C4-2B (cell line): ENCODE measurements at regions not wholly inside any gene's neighbourhood (a gene's known extent, or its start where the extent isn't known, plus 50 kb on each side); places are given as distances from the start of the nearest gene placed in this dataset.
"Not testable (repeated sequence)": the region's sequence is repeated elsewhere in the genome, so short reads cannot be mapped to it uniquely, and the experiment has no call there.

ENCODE experiments used
- H3K27ac ChIP-seq: fragments of 450-650 bp; 2 replicates; pipeline ENCODE4 v1.5.1; 2017
- ZFX ChIP-seq: fragments of 450-650 bp; IDR thresholded peaks from 2 replicates; pipeline ENCODE4 v1.6.1; 2017
- TF ChIP-seq, protein P1 (sequence below): fragments of 450-650 bp; conservative IDR thresholded peaks from 2 replicates; pipeline ENCODE4 v1.5.1; 2017; ENCODE audit warnings: mild to moderate bottlenecking

DNA sequence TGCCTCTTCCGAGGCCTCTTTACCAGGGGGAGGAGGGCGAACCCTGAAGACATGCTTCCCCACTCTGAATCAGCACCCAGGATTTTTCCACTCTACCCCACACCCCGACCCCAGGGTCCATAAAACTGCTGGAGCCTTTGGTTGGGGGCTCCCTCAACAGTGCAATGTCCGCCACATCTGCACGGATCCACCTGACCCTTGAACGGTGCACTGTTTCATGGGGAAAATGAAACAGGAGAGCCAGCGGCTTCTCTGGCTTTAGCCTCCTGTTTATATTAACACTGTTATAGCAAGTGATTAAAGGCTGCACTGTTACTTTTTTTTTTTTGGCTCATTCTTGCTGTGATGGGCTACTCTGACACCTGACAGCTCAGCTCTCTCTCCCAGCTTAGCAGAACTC, 124.1 kb upstream of the DLG1 start:
- no peak overlapping the region for H3K27ac ChIP-seq
- TF ChIP-seq ZFX, result no peak
- TF ChIP-seq, protein P1, sequence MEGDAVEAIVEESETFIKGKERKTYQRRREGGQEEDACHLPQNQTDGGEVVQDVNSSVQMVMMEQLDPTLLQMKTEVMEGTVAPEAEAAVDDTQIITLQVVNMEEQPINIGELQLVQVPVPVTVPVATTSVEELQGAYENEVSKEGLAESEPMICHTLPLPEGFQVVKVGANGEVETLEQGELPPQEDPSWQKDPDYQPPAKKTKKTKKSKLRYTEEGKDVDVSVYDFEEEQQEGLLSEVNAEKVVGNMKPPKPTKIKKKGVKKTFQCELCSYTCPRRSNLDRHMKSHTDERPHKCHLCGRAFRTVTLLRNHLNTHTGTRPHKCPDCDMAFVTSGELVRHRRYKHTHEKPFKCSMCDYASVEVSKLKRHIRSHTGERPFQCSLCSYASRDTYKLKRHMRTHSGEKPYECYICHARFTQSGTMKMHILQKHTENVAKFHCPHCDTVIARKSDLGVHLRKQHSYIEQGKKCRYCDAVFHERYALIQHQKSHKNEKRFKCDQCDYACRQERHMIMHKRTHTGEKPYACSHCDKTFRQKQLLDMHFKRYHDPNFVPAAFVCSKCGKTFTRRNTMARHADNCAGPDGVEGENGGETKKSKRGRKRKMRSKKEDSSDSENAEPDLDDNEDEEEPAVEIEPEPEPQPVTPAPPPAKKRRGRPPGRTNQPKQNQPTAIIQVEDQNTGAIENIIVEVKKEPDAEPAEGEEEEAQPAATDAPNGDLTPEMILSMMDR, result no peak

DNA sequence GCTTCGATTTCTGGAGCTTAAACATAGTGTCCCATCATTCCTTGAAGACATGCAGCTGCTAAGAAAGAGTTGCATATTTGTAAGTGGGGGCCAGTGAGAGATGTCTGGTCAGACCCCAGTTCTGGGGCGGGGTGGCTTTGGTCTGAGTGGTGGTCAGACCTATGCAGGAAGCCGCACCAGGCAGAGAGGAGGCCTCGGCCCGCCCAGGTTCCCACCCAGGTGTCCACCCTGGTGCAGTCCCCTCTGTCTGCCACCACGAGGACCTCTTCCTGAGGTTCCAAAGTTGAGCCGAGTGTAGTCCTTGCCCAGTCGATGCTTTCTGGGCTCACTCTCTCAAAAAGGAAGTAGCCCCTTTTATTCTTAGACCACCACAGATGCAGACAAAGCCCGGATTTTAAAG, 122.6 kb upstream of the DLG1 start:
- TF ChIP-seq ZFX, result no peak
- TF ChIP-seq, protein P1, result no peak
- no peak overlapping the region for H3K27ac ChIP-seq

DNA sequence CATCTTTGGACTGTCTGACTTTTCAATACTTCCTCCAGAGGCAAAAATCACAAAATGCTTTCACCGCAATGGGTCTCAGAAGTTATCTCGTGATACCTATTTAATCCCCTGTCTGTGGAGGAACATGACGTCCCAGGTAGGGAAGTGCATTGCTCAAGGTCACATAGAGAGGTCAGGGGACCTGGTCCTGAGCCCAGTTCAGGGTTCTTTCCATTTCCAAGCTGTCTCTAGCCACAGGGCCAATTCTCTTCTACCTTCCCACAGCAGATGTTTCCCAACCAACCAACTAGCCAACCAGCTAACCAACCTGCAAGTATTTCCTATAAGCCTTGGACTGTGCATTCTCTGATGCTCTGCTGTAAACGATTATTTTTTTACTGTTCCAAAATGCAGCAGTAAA, 122.2 kb upstream of the DLG1 start:
- no peak for TF ChIP-seq ZFX
- TF ChIP-seq, protein P1, result no peak
- no peak overlapping the region for H3K27ac ChIP-seq

DNA sequence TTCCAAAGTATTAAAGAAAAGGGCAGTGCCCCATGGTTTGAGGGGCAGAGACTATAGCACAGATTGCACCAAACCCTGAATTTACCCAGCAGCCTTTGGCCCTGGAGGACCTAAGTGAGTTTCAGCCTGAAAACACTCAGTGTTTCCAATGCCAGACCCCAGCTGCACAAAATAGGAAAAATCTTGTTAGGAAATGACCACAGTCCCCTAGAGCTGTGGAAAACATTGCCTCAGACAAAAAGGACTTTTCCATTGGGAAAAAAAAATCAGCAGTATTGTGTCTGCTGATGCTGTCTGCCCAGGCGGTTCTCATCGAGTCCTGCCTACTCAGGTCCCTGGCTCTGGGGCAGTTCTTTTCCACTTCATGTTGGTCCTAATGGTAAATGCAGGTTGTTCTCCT, 121.7 kb upstream of the DLG1 start:
- TF ChIP-seq, protein P1, result no peak
- TF ChIP-seq ZFX, result 0 out of 2 replicates have a peak, but pooled peaks have one; percentile 14
- no peak overlapping the region for H3K27ac ChIP-seq

DNA sequence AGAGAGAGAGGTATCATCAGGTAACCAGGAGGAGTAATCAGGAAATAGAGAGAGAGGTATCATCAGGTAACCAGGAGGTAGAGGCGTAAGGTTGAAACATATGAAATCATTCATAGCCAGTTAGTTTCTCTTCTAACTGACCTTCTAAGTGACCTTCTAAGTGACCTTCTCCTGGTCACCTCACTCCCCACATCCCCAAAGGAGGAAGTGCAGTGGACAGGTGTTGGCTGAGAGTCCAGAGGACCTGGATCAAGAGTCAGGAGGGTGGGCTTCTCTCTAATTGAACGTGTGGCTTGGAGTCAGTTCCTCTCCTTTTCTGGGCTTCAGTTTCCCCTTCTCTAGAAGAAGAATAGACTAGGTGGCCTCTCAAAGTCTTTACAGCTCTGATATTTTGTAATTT, 121.3 kb upstream of the DLG1 start:
- no peak for TF ChIP-seq ZFX
- TF ChIP-seq, protein P1, result no peak
- H3K27ac ChIP-seq, result no peak overlapping the region

DNA sequence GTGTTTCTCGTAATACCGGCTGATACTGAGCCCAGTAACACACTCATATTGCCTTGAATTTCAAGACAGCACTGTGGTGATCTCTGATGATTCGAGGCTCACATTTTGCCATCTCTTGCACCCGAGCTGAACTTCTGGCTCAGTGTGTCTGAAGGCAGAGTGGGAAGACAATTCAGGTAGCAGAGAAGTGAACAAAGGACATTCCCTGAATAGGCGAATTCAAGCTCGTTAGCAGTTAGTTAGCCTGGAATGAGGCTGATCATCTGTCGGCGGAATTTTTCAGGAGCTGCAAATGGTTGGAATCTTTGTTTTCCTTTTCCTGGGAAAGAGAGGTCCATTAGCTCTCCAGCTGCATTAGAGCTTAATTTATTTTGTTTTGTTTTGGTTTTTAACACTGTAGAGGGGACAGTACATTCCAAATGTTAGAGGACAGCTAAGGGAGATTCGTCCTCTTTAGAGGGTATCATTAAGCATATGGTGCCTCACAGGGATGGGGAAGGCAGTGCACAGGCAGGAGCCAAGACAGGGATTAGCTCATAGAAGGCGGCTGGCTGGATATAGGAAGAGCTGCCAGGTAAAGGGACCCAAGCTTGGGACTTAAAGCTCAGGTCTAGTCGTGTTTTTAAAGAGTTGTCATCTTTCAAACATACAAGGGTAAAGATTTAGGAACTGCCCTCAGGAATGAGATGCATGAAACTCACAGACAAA, 119.7 kb upstream of the DLG1 start:
- TF ChIP-seq, protein P1, result no peak
- no peak for TF ChIP-seq ZFX
- H3K27ac ChIP-seq, result no peak overlapping the region

DNA sequence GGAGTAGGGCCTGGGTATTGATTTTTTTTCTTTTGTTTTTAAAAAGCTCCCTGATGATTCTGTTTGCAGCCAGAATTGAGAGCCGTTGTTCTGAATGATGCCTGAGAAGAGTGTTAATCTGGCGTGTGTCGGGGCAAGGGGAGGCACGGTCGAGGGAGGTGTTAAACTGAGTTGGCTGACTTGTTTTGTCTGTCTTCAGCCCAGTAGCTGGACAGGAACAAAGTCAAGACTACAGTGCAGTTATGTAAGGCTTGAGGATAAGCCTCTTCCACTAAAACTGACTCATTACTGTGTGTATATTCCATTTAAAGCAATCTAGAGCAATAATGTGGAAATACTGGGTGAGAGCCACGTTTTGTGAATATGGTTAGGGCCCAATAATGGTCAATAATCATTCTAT, 119.0 kb upstream of the DLG1 start:
- H3K27ac ChIP-seq, result no peak overlapping the region
- TF ChIP-seq, protein P1, result no peak
- no peak for TF ChIP-seq ZFX

DNA sequence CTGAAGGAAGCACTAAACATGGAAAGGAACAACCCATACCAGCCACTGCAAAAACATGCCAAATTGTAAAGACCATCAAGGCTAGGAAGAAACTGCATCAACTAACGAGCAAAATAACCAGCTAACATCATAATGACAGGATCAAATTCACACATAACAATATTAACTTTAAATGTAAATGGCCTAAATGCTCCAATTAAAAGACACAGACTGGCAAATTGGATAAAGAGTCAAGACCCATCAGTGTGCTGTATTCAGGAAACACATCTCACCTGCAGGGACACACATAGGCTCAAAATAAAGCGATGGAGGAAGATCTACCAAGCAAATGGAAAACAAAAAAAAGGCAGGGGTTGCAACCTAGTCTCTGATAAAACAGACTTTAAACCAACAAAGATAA, 113.5 kb upstream of the DLG1 start:
- not testable (repeated sequence) for H3K27ac ChIP-seq

DNA sequence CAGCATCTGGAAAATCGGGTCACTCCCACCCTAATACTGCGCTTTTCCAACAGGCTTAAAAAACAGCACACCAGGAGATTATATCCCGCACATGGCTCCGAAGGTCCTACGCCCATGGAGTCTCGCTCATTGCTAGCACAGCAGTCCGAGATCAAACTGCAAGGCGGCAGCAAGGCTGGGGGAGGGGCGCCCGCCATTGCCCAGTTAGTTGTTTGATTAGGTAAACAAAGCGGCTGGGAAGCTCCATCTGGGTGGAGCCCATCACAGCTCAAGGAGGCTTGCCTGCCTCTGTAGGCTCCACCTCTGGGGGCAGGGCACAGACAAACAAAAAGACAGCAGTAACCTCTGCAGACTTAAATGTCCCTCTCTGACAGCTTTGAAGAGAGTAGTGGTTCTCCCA, 111.8 kb upstream of the DLG1 start:
- not testable (repeated sequence) for H3K27ac ChIP-seq
